Psoas muscle (tissue), 7 donors: ENCODE measurements at regions not wholly inside any gene's neighbourhood (a gene's known extent, or its start where the extent isn't known, plus 50 kb on each side); places are given as distances from the start of the nearest gene placed in this dataset.

ENCODE experiments used
- ATAC-seq, 4 donors: fragments of 200-7000 bp; cut with Tn5 transposase; one replicate each; pipeline ENCODE4 v1.9.1; 2020; ENCODE audit warnings: moderate library complexity in 3 of 4, mild to moderate bottlenecking in 2 of 4
- DNase-seq, 2 donors: peaks; one replicate each; pipeline ENCODE4 v3.0.0-alpha.2; 2020
- H3K27ac ChIP-seq: fragments of 200-600 bp; one replicate; pipeline ENCODE4 v1.8.0; 2022
- H3K27me3 ChIP-seq, 3 donors: fragments of 200-600 bp in 1 of 3; one replicate each; pipeline versions ENCODE4 v1.6.1 to v1.8.0; 2013 to 2022; ENCODE audit warnings: low read length in 2 of 3, mild to moderate bottlenecking in 2 of 3, moderate library complexity in 1 of 3; ENCODE audit not compliant: insufficient read depth in 3 of 3
- H3K36me3 ChIP-seq, 2 donors: fragments of 200-600 bp in 1 of 2; one replicate each; pipeline versions ENCODE4 v1.6.1 to v1.8.0; 2013 to 2022; ENCODE audit warnings: low read depth in 1 of 2, mild to moderate bottlenecking in 1 of 2, moderate library complexity in 1 of 2; ENCODE audit not compliant: insufficient read depth in 1 of 2
- H3K4me1 ChIP-seq: fragments of 200-600 bp; one replicate; pipeline ENCODE4 v1.8.0; 2022
- H3K4me3 ChIP-seq: fragments of 200-600 bp; one replicate; pipeline ENCODE4 v1.8.0; 2022; ENCODE audit warnings: mild to moderate bottlenecking
- H3K9me3 ChIP-seq: fragments of 200-600 bp; one replicate; pipeline ENCODE4 v1.8.0; 2022
- WGBS, 3 donors: extraction: QIAGEN DNeasy Blood & Tissue Kit; methylation state at CpG; one replicate each; pipeline versions ENCODE4 v1.1.6 to v1.1.7; 2013; 5-methylcytosine and 5-hydroxymethylcytosine counted together
- intact Hi-C, 2 donors: fragments of 100-400 bp; cut with DNase I; formaldehyde crosslinking; loops; one replicate each; pipeline versions ENCODE4 v1.11.0 to v1.14.2; 2022
- TF ChIP-seq, protein P1 (sequence below): fragments of 200-600 bp; IDR thresholded peaks from one replicate; pipeline ENCODE4 v1.8.0; 2022; ENCODE audit warnings: antibody characterized with exemption
- donor health status: healthy with polysubstance abuse.
- donor health status: DM: no; HTN: no; CAD: no; lungs with moderate emphysema.
- donor health status: Bipolar disorder and iron deficiency.
- donor health status: healthy.
- donor health status: DM: yes; HTN: yes; CAD: no.
- donor health status: DM: no; HTN: no; CAD: no.
- donor health status: DM: yes; HTN: yes; CAD: no.

GRCh38 chr6:169959136-169960002, 207.9 kb downstream of the ERMARD start:
- ATAC-seq (no peak), DNase-seq (no peak)
- Histone ChIP-seq H3K27ac (no peak overlapping the region), H3K4me3 (no peak overlapping the region), H3K27me3 (peaks cover 0 to 33% (median 0%) of the 10 kb centered on the region in 3 donors), H3K36me3 (no peaks in the 10 kb centered on the region), H3K4me1 (no peaks in the 10 kb centered on the region), H3K9me3 (no peaks in the 10 kb centered on the region)
- TF ChIP-seq, protein P1, sequence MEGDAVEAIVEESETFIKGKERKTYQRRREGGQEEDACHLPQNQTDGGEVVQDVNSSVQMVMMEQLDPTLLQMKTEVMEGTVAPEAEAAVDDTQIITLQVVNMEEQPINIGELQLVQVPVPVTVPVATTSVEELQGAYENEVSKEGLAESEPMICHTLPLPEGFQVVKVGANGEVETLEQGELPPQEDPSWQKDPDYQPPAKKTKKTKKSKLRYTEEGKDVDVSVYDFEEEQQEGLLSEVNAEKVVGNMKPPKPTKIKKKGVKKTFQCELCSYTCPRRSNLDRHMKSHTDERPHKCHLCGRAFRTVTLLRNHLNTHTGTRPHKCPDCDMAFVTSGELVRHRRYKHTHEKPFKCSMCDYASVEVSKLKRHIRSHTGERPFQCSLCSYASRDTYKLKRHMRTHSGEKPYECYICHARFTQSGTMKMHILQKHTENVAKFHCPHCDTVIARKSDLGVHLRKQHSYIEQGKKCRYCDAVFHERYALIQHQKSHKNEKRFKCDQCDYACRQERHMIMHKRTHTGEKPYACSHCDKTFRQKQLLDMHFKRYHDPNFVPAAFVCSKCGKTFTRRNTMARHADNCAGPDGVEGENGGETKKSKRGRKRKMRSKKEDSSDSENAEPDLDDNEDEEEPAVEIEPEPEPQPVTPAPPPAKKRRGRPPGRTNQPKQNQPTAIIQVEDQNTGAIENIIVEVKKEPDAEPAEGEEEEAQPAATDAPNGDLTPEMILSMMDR, result no peak
- WGBS, 3 donors, result 43 to 57% (median 47%) methylated on average over 28 of the region's 28 CpGs
- intact Hi-C loops, result loop anchor here (5.0 to 10.0 kb wide), 2 partner anchors 333 to 565 kb away; partner anchors contain the start of gene DLL1 (in 2 of the 2)

- Histone ChIP-seq H3K9me3 (no peaks in the 10 kb centered on the region), H3K27me3 (peaks cover 0 to 33% (median 0%) of the 10 kb centered on the region in 3 donors), H3K4me3 (no peak overlapping the region), H3K4me1 (no peaks in the 10 kb centered on the region), H3K27ac (no peak overlapping the region), H3K36me3 (no peaks in the 10 kb centered on the region)
- DNase-seq (no peak), ATAC-seq (no peak)
- intact Hi-C loops, result no loop called here
- TF ChIP-seq, protein P1, result no peak
- WGBS, 3 donors, result 94 to 97% (median 95%) methylated on average over 10 of the region's 10 CpGs
Observed at GRCh38 chr6:169958510-169958909, 207.1 kb downstream of the ERMARD start.

DNA sequence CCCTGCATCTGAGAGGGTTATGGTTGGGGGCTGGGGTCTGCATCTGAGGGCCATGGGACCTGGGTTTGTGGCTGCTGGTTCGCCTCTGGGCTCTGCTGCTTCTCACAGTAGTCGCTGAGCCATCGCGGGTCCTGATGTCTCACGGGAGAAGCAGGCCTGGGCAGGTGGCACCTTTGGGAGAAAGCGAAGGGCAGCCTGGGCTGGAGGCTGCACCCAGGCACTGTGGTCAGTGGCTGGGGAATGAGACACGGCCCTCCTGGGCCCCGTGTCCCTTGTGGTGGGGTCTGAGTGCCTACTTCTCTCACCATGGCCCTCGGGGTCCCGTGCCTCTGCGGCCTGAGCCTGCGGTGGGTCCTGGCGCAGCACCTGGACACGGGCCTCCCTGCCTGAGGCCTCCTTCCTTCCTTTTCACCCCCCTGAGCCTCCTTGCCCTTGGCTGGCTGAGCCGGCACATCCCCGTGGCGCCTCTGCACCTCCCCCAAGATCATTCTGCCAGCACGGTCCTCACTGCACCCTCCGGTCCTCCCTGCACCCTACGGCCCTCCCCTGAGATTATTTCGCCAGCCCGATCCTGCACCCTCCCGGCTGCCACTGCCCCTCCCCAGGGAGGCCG, 206.0 kb downstream of the ERMARD start:
- no peaks in the 10 kb centered on the region for H3K4me1 ChIP-seq
- no peak overlapping the region for H3K27ac ChIP-seq
- H3K36me3 ChIP-seq, result no peaks in the 10 kb centered on the region
- ATAC-seq, result no peak
- intact Hi-C loops, result no loop called here
- TF ChIP-seq, protein P1, result no peak
- no peak for DNase-seq
- H3K4me3 ChIP-seq, result no peak overlapping the region
- peaks cover 0 to 26% (median 2%) of the 10 kb centered on the region in 3 donors for H3K27me3 ChIP-seq
- H3K9me3 ChIP-seq, result no peaks in the 10 kb centered on the region
- WGBS, 3 donors, result 90 to 92% (median 92%) methylated on average over 23 to 24 of the region's 24 CpGs

DNA sequence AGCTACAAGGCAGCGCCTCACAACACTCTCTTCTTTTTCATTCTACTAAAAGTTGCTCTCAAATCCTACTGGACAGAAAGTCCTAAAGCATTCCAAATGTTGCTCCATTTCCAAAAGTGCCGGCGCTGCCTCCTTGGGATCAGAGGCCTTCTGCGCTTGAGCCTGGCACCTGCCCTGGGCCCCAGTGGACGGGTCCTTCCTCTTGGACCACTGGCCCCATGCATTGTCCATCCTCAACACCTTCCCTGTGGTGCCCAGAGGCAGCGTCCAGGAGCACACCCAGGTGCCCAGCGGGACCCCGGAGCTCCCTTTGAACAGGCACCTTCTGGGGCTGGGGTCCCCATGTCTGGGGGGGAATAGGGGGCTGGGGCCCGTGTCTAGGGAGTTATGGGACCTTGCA, 205.2 kb downstream of the ERMARD start:
- 89 to 94% (median 92%) methylated on average over 9 of the region's 9 CpGs for WGBS, 3 donors
- ATAC-seq (no peak), DNase-seq (no peak)
- Histone ChIP-seq H3K9me3 (no peaks in the 10 kb centered on the region), H3K36me3 (no peaks in the 10 kb centered on the region), H3K27ac (no peak overlapping the region), H3K4me1 (no peaks in the 10 kb centered on the region), H3K4me3 (no peak overlapping the region), H3K27me3 (peaks cover 0 to 18% (median 2%) of the 10 kb centered on the region in 3 donors)
- intact Hi-C loops, result no loop called here
- TF ChIP-seq, protein P1, result no peak
